GM19035 (cell line): ENCODE measurements at regions not wholly inside any gene's neighbourhood (a gene's known extent, or its start where the extent isn't known, plus 50 kb on each side); places are given as distances from the start of the nearest gene placed in this dataset.

ENCODE experiments used
- ATAC-seq: cut with Tn5 transposase; IDR thresholded peaks from one replicate; pipeline ENCODE4 v1.9.1; 2021; ENCODE audit not compliant: unreplicated experiment

DNA sequence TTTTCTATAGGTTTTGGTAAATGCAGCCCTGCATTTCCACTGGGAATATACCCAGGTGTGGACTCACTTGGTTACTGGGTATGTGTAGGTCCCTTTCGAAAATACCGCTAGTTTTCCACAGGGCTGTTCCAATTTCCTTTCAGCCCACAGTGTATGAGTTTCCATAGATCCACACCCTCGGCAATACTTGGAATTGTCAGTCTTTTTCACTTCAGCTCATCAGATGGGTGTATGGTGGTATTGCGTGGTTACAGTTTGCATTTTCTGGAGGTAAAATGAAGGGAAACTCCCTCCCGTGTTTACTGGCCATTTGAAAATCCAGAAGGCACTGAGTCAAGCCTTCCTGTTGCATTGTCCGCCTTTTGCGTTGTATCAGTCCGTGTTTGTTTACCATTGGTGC lies 453.6 kb downstream of the CDH26 start:
- no peak for ATAC-seq

DNA sequence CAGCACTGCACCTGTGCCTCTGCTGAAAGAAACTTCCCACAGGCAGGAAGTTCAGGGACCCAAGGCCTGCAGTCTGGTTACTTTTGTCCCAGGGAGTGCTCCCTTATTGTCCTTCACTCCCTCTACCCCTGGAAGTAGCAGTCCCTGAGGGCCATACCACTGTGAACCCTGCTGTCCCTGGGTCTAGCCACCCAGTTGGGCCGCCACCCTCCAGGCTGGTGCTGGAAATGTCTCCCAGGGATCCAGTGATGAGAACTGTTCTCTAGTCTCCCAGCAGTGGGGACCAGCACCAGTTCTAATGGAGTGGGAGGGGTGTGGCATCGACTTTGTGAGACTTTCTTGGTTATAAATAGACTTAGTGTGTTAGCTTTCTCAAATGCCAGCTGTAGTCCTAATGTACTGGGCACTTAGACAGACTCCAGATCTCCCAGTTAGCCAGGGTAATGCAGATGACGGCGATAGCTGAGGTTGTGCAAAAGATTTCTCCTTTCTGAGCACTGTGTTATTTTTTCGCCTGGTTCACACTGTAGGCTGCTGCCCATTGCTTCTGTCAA lies 462.5 kb downstream of the CDH26 start:
- ATAC-seq = no peak

DNA sequence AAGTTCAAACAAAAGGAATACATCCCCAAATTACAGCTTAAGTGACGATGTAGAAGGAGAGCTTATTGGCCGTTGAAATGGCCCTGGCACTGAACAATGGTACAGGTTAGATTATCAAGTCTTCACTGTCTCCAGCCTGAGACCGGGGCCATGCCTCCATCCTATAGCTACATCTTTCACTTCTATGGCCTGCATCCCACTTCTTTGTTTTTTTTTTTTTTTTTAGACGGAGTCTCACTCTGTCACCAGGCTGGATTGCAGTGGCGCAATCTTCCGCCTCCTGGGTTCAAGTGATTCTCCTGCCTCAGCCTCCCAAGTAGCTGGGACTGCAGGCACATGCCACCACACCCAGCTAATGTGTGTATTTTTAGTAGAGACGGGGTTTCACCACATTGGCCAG lies 464.6 kb downstream of the CDH26 start:
- ATAC-seq = no peak

DNA sequence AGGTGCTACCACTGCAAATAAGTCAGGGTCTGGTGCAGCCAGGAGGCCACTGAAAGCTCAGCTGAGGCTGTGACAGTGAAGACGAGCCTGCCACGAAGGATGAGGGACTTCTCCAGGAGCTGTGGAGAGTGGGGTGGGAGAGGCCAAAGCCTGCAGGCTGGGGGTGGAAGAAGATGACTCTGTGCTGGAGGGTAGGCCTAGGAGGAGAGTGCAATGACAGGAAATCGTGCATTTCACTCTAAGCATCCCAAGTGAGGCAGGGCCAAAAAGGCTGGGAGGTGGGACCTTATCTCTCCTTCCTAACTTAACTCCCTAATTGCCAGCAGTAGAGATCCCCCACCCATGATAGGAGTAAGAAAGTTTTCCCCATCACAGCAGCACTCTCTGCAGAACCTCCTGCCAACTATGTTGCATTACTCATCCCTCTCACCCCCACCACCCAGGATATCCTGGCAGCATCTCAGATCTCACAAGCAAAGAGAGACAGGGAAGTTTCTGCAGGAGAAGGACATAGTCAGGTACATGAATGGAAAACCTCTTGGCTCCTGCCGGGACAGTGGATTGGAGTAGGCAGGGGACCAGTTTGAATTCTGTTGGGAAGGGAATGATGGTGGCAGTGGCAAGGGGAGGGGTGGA lies 466.2 kb downstream of the CDH26 start:
- ATAC-seq = no peak

DNA sequence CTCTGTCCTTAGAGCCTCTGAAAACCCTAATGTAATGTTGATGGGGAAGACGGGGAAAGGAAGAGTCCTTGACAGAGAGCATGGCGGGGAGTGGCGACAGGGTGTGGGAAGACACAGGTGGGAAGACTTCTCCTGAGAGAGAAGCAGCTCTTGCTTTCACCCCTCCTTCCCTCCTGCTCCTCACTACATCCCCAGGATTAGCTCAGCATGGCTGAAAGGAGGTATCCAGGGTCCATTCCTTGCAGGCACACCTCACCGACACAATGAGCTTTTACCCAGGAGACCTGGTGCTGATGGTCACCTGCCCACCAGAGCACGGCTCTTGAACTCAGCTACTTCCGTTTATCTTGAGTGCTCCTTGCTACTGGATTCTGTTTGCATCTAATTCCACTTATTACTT lies 469.3 kb downstream of the CDH26 start:
- ATAC-seq = no peak

DNA sequence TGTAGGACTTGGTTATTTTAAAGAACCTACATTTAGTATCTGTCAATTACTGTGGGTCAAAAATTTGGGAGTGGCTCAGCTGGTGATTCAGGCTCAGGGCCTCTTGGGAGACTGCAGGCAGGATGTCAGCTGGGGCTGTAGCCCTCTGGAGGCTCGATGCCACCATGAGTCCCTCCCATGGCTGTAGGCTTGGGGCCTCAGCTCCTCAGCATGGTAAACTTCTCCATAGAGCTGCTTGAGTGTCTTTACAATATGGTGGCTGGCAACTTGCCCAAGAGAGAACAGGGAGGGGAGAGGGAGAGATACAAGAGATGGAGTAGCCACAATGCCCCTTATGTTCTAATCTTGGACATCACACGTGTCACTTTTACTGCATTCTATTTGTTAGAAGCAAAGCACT lies 470.4 kb downstream of the CDH26 start:
- no peak for ATAC-seq

DNA sequence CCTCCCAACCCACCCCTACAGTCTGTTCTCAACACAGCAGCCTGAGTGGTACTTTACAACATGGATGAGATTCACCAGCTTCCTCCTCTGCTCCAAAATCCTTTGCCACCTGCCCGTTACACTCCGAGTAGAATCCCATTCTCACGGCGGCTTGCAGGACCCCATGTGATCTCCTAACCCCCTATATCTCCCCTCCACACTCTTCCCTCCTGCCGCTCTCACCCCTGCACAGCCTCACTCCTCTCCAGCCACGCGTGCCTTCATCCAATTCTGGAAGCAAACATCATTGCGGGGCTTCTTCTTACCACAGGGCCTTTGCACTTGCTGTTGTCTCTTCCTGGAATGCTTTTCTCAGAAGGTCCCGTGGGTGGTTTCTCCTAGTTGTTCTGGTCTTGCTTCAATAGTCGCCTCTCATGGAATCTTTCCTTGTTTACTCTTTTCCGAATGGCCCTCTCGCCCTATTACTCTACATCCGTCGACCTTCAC lies 472.3 kb downstream of the CDH26 start:
- no peak for ATAC-seq

DNA sequence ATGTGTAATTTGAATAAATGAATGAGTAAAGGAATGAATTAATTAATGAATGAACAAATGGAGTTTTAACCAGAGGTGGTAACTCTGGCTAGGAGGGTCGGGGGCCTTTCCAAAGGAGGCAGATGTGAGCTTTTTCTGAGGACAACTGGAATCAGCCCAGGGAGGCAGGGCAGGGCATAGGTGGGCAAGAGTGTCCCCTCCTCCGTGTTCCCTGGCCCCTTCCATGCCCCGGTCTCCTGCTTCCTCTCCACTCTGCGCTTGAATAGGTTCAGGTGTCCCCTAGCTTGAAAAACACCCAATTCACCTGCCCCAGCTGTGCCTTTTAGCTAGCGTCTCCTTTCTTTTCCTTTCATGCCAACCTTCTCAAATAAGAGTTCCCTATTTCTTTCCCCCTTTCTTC lies 473.1 kb downstream of the CDH26 start:
- ATAC-seq = no peak

DNA sequence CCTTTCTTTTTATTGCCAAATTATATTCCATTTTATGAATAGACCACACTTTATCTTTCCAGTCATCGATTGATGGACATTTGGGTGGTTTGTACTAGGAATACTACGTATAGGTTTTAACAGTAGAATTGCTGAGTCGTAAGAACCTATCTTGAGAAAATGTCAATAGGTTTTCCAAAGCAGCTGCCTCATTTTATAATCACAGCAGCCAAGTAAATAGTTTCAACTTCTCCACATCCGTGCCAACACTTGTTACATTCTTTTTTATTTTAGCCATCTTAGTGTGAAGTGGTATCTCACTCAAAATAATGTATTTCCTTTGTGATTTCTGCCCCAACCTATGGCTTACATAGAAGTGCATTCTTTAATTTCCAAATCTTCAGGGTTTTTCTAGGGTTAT lies 479.2 kb downstream of the CDH26 start:
- no peak for ATAC-seq

DNA sequence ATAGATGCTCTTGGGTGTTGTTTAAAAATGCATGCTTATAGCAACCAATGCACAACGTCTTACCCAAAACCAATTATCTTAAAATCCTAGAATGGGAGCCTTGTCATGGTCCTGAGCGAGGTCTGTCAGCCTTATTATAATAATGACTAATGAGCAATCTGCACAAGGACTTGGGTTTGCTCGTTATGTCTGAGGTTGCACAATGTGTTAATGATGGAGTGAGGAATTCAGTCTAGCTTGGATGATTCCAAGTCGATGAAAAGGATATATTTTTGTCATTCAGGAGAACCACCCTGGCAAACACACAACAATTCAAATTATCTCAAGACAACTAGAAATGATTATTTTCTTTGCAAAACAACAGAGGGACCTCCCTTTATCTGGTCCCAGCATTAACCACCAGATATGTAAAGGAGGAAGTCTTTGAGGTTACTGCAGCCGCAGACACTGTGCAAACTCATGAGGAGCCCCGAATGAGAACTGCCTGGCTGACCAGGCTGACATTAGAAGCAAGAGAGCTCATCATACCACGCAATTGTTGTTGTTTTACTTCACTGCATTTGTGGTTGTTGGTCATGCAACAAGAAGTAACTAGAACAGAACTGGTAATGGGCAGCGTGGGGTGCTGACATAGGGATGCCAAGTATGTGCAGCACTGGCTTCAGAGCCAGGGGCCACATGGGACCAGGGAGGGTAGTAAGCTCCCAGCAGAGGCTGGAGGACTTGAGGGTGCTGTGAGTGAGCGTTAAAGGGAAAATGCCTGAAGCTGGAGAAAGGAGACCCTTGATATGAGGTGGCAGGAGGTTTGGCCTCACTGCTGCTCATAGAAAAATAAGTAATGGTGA lies 488.3 kb downstream of the CDH26 start:
- no peak for ATAC-seq

DNA sequence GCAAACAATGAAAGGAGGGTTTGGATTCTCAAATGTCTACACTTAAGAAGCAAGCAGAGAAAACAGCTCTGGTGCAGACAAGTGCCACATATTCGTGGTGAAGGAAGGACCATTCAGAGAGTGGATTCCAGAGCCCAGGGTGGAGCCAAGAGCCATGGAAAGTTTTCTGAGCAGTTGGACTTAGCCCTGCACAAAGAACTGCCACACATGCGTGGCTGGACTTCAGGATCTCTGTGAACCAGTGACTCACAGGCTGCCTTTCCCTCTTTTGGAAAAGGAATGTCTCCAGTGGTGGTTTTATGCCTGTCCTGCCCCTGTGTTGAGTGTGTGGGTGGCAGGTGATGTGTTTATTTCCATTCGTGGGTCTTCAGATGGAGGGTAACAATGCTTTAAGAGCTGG lies 489.5 kb downstream of the CDH26 start:
- ATAC-seq = no peak

DNA sequence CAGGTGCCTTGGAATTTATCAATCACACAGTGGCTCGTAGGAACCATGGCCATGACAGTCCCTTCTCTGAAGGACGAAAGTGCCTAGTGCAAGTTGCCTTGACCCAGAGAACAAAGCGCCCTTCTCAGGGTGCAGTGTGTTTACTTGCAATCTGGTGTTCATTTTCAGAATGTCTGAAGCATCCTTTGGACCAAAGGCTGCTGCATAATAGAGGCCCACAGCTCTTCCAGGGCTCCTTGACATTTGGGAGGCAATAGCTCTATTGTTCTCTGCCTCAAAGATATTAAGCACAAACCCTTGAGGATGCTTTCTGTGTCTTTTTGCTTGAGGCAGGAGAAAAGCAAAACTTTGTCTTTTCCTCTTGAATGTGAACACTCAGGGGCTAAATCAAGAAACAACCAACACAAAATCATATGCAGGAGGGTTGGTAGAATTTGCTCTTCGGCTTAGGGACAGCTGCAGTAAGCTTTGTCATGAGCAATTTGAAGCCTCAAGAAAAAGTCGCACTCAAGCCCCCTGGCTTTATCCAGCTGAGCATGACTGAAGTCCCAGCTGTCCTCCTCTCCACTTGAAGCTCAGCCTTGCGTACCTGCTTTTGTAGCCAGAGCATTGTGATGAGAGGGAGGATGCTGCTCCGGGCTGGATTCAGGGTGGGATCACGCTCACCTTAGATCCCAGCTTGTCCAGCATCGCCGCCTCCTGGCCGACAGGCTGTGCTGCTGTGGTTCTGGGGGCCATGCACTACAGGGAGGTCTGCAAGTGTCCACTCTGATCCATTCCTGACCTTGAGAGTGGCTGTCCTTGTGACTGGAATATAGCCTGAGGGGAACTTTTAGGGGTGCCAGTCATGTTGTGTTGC lies 495.4 kb downstream of the CDH26 start:
- ATAC-seq = no peak

DNA sequence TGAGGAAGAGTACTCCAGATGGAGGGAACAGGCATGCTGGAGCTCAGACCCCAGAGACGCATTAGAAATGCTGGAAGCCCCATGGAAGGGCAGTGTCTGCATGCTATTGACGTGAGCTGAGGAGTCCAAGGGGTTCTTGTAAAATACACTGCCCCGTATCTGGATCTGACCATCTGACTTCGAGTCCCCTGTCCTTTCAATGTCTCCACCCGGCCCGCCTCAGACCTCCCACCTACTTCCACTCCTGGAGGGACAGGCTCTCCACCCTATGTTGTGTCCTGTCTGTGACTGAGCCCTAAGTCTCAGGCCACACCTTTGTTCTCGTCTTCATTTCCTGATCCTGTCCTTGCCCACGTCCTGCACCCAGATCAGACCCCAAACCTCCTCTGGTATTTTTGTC lies 496.3 kb downstream of the CDH26 start:
- ATAC-seq = no peak

DNA sequence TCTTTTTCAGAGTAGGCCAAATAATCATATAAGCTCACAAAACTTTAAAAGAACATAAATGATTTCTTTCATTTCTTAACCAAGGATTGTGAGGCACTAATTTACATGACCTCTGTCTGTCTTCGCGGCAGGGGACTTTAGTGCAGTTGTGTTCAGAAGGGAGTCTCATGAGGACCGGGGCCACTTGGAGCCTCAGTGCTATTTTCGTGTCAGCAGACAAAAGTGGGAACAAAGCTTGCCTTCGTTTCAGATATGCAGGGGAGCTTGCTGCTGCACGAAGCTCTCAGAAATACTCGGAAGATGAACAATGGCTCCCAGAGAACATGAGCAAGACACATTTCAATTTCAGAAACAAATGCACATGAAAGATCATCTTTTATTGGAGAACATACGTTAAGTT lies 497.0 kb downstream of the CDH26 start:
- no peak for ATAC-seq

DNA sequence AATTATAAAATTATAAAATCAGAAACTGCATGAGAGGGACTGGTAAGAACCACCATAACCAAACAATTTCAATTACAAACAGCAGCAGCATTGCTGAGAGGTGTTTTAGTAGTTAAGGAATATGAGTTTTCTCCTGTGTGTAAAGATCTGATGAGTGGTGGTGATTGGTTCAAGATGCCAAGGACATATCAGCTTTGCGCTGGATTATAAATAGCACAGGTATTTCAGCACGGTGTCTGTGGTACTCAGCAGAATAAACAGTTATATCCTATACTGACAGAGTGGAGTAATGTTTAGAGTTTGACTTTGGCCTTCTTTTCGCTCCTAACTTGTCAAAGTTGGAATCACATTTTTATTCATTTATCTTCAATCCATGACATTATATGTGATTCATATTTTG lies 501.0 kb downstream of the CDH26 start:
- ATAC-seq = no peak

DNA sequence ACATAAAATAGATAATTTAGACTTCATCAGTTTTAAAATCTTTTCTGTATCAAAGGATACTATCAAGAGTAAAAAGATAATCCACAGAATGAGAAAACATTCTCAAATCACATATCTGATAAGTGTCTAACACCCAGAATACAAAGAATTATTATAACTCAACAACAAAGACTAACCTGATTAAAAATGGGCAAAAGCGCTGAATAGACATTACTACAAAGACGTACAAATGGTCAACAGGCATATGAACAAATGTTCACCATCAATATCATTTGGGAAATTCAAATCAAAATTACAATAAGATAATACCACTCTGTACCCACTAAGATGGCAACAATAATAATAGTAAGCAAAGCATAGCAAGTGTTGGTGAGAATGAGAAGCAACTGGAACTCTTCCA lies 503.8 kb downstream of the CDH26 start:
- no peak for ATAC-seq

DNA sequence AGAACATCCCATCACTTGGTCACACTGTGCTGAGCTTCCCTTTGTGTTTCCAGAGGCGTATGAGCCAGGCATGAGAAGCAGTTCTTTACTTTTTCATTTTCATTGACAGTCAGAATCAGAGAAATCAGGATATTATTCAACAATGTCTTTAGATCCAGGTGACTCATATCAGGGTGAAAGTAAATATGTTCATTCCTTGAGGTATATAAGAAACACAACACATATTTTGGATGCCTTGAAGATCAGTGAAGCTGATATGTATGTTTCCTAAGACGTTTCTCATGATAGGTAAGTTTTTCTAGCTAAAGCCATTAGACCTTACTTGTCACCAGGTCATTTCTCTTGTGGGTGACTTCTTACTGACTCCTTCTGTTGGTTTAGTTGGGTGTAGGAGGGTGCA lies 505.6 kb downstream of the CDH26 start:
- ATAC-seq = no peak

DNA sequence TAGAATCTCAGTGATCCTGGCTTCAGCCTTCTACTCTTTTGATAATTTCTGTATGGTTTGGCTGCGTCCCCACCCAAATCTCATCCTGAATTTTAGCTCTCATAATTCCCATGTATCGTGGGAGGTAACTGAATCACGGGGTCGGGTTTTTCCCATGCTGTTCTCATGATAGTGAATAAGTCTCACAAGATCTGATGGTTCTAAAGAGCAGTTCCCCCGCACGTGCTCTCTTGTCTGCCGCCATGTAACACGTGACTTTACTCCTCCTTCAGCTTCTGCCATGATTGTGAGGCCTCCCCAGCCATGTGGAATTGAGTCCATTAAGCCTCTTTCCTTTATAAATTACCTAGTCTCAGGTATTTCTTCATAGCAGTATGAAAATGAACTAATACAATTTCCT lies 507.2 kb downstream of the CDH26 start:
- ATAC-seq = no peak

DNA sequence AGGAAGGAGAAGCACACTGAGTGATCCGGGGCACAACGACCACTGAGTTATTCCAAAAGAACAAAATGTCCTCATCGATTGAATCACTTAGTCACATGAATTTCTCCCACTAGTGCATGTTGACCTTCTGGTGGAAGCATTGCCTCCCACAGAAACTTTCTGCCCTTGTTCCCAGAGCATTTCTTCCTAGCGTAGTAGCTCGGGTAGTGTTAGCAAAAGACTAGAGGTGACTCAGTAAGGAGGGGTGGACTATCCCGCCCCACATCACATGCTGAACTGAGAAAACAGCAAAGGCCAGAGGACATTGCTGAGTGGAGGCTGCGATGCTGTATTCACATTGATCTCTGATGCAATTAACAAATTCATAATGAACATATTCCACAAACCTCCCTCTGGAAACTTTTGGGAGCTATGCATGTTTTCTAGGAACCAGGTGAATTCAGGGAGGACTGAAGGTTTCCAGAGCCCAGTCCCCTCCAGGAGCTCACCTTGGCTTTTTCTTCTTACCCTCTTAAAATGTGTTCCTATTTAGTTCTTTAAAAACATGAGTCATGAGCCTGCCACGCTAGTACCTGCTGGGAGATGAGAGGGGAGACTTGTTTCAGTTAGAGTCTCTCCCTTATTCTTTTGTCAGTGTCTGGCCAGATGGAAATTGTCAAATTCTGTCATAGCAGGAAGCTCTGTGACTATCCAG lies 507.9 kb downstream of the CDH26 start:
- no peak for ATAC-seq

DNA sequence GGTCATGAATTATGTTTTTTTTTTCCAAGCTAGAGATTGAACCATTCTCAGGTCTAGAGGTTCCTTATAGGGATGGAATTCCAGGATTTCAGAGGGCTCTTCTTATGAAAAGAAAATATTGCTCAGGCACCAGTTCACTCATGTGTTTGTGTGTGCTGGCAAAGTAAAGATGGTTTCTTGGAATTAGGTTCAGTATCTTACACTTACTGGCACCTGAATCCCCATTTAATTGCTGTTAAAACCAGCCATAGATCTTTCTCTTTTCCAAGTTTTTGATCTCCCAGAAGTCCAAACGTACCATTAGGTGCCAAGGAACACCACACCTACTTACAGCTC lies 508.4 kb downstream of the CDH26 start:
- ATAC-seq = no peak

DNA sequence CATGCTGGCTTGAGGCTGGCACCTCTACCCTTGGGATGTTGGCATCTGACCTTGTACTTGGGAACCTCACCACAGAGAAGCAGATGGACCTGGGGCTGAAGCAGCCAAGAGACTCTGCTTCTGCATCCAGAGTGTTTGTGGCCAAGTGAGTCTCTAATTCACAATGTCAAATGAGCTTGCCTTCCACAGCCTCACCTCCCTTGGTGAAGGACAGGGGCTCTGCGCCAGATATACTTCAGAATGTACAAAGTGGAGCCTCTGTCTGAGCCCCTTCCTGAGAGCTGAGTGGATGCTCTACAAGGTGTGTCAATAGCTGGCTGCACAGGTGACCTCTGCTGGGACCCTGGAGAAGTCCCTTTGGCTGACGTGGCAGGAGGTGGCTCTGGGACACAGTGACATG lies 508.9 kb downstream of the CDH26 start:
- no peak for ATAC-seq
